ENCODE measurements at regions not wholly inside any gene's neighbourhood (a gene's known extent, or its start where the extent isn't known, plus 50 kb on each side); places are given as distances from the start of the nearest gene placed in this dataset.
"Not testable (repeated sequence)": the region's sequence is repeated elsewhere in the genome, so short reads cannot be mapped to it uniquely, and the experiment has no call there.

GRCh38 chr6:163886428-163886827 is 471.9 kb downstream of the QKI start:
- H3K27ac Mint-ChIP-seq: no peak overlapping the region
- no peaks in the 10 kb centered on the region for H3K4me1 Mint-ChIP-seq
- no peak overlapping the region for H3K4me3 Mint-ChIP-seq
- H3K27me3 Mint-ChIP-seq: peaks cover 13% of the 10 kb centered on the region
- no peaks in the 10 kb centered on the region for H3K9me3 Mint-ChIP-seq
- no peaks in the 10 kb centered on the region for H3K36me3 Mint-ChIP-seq
- no peak for DNase-seq

- no peak overlapping the region for H3K4me3 Mint-ChIP-seq
- H3K27ac Mint-ChIP-seq: no peak overlapping the region
- no peaks in the 10 kb centered on the region for H3K4me1 Mint-ChIP-seq
- H3K9me3 Mint-ChIP-seq: no peaks in the 10 kb centered on the region
- DNase-seq: no peak
- no peaks in the 10 kb centered on the region for H3K36me3 Mint-ChIP-seq
- peaks cover 28% of the 10 kb centered on the region for H3K27me3 Mint-ChIP-seq
These were observed 469.5 kb downstream of the QKI start for GRCh38 chr6:163883984-163884383.

GRCh38 chr6:163878698-163879097 is 464.2 kb downstream of the QKI start:
- H3K4me3 Mint-ChIP-seq: no peak overlapping the region
- H3K36me3 Mint-ChIP-seq: no peaks in the 10 kb centered on the region
- H3K27ac Mint-ChIP-seq: no peak overlapping the region
- no peaks in the 10 kb centered on the region for H3K4me1 Mint-ChIP-seq
- H3K27me3 Mint-ChIP-seq: peaks cover 59% of the 10 kb centered on the region
- H3K9me3 Mint-ChIP-seq: no peaks in the 10 kb centered on the region
- no peak for DNase-seq

GRCh38 chr6:163877877-163878639 is 463.5 kb downstream of the QKI start:
- Mint-ChIP-seq H3K9me3 (no peaks in the 10 kb centered on the region), H3K36me3 (no peaks in the 10 kb centered on the region), H3K27me3 (peaks cover 61% of the 10 kb centered on the region), H3K4me3 (no peak overlapping the region), H3K4me1 (no peaks in the 10 kb centered on the region), H3K27ac (no peak overlapping the region)
- no peak for DNase-seq

- no peak overlapping the region for H3K4me3 Mint-ChIP-seq
- no peaks in the 10 kb centered on the region for H3K36me3 Mint-ChIP-seq
- peaks cover 48% of the 10 kb centered on the region for H3K27me3 Mint-ChIP-seq
These were observed 461.9 kb downstream of the QKI start for GRCh38 chr6:163876391-163876790.

GRCh38 chr6:163874784-163875183 is 460.3 kb downstream of the QKI start:
- no peak for DNase-seq
- Mint-ChIP-seq H3K9me3 (no peaks in the 10 kb centered on the region), H3K36me3 (no peaks in the 10 kb centered on the region), H3K4me1 (no peaks in the 10 kb centered on the region), H3K27ac (no peak overlapping the region), H3K27me3 (peaks cover 41% of the 10 kb centered on the region), H3K4me3 (no peak overlapping the region)

More at GRCh38 chr6:163876391-163876790, 461.9 kb downstream of the QKI start:
- Mint-ChIP-seq H3K9me3 (no peaks in the 10 kb centered on the region), H3K4me1 (no peaks in the 10 kb centered on the region), H3K27ac (no peak overlapping the region)
- DNase-seq: no peak

GRCh38 chr6:163872335-163872734 is 457.8 kb downstream of the QKI start:
- no peak for DNase-seq
- no peak overlapping the region for H3K4me3 Mint-ChIP-seq
- H3K27me3 Mint-ChIP-seq: peaks cover 28% of the 10 kb centered on the region
- no peak overlapping the region for H3K27ac Mint-ChIP-seq
- H3K4me1 Mint-ChIP-seq: no peaks in the 10 kb centered on the region
- H3K9me3 Mint-ChIP-seq: no peaks in the 10 kb centered on the region
- H3K36me3 Mint-ChIP-seq: no peaks in the 10 kb centered on the region

- DNase-seq: no peak
- Mint-ChIP-seq H3K4me3 (no peak overlapping the region), H3K36me3 (no peaks in the 10 kb centered on the region), H3K9me3 (no peaks in the 10 kb centered on the region), H3K4me1 (no peaks in the 10 kb centered on the region), H3K27me3 (peaks cover 33% of the 10 kb centered on the region), H3K27ac (no peak overlapping the region)
These were observed 457.1 kb downstream of the QKI start for GRCh38 chr6:163871616-163872015.

GRCh38 chr6:163867518-163868292 is 453.2 kb downstream of the QKI start:
- no peaks in the 10 kb centered on the region for H3K4me1 Mint-ChIP-seq
- H3K27ac Mint-ChIP-seq: no peak overlapping the region
- peaks cover 23% of the 10 kb centered on the region for H3K27me3 Mint-ChIP-seq
- no peaks in the 10 kb centered on the region for H3K9me3 Mint-ChIP-seq
- no peaks in the 10 kb centered on the region for H3K36me3 Mint-ChIP-seq
- no peak overlapping the region for H3K4me3 Mint-ChIP-seq
- no peak for DNase-seq

GRCh38 chr6:163866192-163866591 is 451.7 kb downstream of the QKI start:
- H3K27me3 Mint-ChIP-seq: peaks cover 35% of the 10 kb centered on the region
- H3K4me3 Mint-ChIP-seq: no peak overlapping the region
- no peak overlapping the region for H3K27ac Mint-ChIP-seq
- H3K4me1 Mint-ChIP-seq: no peaks in the 10 kb centered on the region
- no peak for DNase-seq
- no peaks in the 10 kb centered on the region for H3K36me3 Mint-ChIP-seq
- H3K9me3 Mint-ChIP-seq: no peaks in the 10 kb centered on the region

GRCh38 chr6:163863565-163863964 is 449.0 kb downstream of the QKI start:
- DNase-seq: no peak
- Mint-ChIP-seq H3K27ac (no peak overlapping the region), H3K4me1 (peaks cover 5% of the 10 kb centered on the region), H3K27me3 (peaks cover 43% of the 10 kb centered on the region), H3K9me3 (no peaks in the 10 kb centered on the region), H3K36me3 (no peaks in the 10 kb centered on the region), H3K4me3 (no peak overlapping the region)

- no peak overlapping the region for H3K27ac Mint-ChIP-seq
- H3K4me1 Mint-ChIP-seq: peaks cover 5% of the 10 kb centered on the region
- no peak overlapping the region for H3K4me3 Mint-ChIP-seq
- peaks cover 43% of the 10 kb centered on the region for H3K27me3 Mint-ChIP-seq
- H3K9me3 Mint-ChIP-seq: no peaks in the 10 kb centered on the region
- DNase-seq: no peak
- H3K36me3 Mint-ChIP-seq: no peaks in the 10 kb centered on the region
These were observed 448.2 kb downstream of the QKI start for GRCh38 chr6:163862701-163863100.

GRCh38 chr6:163861627-163862026 is 447.1 kb downstream of the QKI start:
- no peak overlapping the region for H3K4me3 Mint-ChIP-seq
- H3K36me3 Mint-ChIP-seq: no peaks in the 10 kb centered on the region
- H3K27ac Mint-ChIP-seq: no peak overlapping the region
- H3K9me3 Mint-ChIP-seq: no peaks in the 10 kb centered on the region
- H3K27me3 Mint-ChIP-seq: peaks cover 43% of the 10 kb centered on the region
- H3K4me1 Mint-ChIP-seq: peaks cover 5% of the 10 kb centered on the region
- DNase-seq: no peak

- Mint-ChIP-seq H3K27me3 (peaks cover 45% of the 10 kb centered on the region), H3K9me3 (no peaks in the 10 kb centered on the region), H3K4me3 (no peak overlapping the region), H3K36me3 (no peaks in the 10 kb centered on the region), H3K4me1 (peaks cover 5% of the 10 kb centered on the region), H3K27ac (no peak overlapping the region)
- DNase-seq: no peak
These were observed 446.0 kb downstream of the QKI start for GRCh38 chr6:163860287-163861081.

GRCh38 chr6:163858870-163859269 is 444.4 kb downstream of the QKI start:
- not testable (repeated sequence) for H3K9me3 Mint-ChIP-seq, H3K4me1 Mint-ChIP-seq, H3K27ac Mint-ChIP-seq, H3K36me3 Mint-ChIP-seq, H3K4me3 Mint-ChIP-seq, DNase-seq
- peaks cover 39% of the 10 kb centered on the region for H3K27me3 Mint-ChIP-seq

Data from activated naive CD8-positive, alpha-beta T cell treated with anti-CD3 and anti-CD28 coated beads for 36 hours (primary cell).